Femur (tissue), 1 donor: ENCODE measurements at regions not wholly inside any gene's neighbourhood (a gene's known extent, or its start where the extent isn't known, plus 50 kb on each side); places are given as distances from the start of the nearest gene placed in this dataset.

ENCODE experiments used
- DNase-seq: peaks from one replicate; pipeline ENCODE4 v3.0.0-alpha.2; 2017

DNA sequence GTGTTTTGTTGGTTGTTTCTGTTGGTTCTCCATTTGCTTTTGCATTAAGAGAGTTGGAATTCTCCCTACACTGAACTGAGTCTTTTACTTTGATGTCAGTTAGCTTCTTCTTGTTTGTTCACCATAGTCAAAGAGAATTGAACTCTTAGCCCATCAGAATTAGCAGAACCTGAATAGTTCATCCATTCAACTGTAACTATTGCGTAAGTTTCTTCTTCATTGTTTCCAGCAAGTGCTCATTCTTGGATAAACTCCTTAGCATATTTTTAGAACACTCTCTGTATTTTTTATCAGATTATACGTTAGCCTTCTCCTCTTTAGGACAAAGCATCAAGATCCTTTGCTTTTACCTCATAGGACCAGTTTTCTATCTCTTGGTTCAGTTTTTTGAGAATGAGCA, 128.4 kb upstream of the RAB11FIP2 start:
- DNase-seq: no peak

- DNase-seq: no peak
Measured at GRCh38 chr10:118173296-118173695, 126.6 kb upstream of the RAB11FIP2 start.

DNA sequence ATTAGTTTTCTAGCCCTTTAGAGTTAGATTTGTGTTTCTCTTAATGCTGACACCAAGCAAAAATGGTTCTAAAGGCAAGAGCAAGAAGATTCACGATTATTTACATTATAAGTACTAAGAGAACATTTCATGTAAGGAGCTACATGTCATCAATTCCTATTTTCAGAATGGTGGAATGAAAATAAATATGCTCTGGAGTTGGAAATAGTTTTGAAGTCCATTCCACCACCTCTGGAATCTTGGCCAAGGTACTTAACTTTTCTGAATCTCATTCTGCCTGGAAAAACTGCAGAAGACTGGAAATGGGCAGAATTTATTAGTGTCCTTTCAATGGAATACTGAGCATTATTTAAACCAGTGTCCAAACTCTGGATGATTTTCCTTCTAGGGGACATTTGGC, 125.1 kb upstream of the RAB11FIP2 start:
- no peak for DNase-seq

DNA sequence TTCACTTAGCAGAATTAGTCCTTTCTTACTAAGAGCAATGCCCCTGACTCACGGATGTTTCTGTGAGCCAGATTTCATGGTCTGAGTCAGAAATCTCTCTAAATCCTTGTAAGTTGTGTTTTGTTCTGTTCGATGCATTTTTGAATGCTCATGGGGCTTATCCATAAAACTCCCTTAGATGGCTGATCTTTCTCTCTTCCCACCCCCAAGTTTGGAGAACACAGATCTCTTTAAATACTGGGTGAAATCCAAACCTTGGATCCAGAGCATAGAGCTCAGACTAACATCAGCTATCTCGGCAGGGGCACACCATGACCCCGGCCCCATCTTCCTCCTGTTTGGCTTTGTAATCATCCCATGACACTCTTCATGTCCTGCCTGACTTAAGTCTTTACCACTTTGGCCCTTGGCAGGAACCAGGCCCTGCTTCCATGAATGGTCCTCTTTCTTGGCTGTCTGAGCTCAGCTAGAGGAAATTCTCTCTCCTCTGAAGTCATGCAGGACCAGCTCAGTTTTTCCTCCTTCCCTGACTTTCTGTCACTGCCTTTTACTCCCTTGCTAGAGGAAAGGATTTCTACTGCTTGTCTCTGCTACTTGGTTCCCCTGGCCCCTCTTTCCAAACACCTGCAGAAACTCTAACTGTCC, 120.4 kb upstream of the RAB11FIP2 start:
- peak; percentile 22 for DNase-seq

DNA sequence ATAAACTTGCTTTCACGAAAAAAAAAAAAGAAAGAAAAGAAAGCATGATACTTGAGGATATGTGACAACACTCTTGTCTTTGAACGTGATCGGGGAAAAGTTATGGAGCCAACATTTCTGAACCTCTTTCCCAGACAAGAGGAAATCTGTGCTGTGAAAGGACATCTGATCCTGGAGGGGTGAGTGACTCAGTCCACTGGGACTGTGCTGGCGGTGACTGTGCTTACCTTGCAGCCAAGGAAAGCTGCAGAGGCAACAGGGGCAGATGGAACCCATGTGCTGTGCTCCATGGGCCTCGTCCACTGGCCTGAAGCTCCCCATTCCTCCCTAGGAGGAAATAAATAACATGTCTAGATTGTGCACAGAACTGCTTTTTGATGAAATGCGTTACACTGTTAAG, 116.5 kb upstream of the RAB11FIP2 start:
- no peak for DNase-seq

GRCh38 chr10:118161461-118162246, 114.9 kb upstream of the RAB11FIP2 start:
- DNase-seq: no peak

- no peak for DNase-seq
Measured at GRCh38 chr10:118153287-118153686, 106.5 kb upstream of the RAB11FIP2 start.

GRCh38 chr10:118151461-118151860, 104.7 kb upstream of the RAB11FIP2 start:
- no peak for DNase-seq

DNA sequence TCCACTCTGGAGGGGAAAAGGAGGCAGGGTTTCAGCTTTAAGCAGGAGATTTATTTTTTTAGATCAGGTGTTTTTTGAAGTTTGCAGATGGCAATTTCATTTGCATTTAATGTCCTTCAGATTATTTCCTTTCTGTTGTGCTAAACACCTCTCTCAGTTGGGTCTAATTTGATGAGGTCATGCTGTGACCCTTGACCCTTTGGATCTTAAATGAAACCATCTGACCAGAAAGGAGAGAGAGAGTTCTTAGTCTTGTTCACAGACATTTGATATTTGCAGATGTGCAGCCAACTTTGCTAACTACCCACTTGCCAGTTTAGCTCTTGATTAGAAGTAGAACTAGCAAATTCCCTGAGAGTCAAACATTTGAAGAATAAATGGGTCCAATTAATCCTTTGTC, 101.5 kb upstream of the RAB11FIP2 start:
- no peak for DNase-seq

GRCh38 chr10:118145256-118145655, 98.5 kb upstream of the RAB11FIP2 start:
- DNase-seq: peak; percentile 37

DNA sequence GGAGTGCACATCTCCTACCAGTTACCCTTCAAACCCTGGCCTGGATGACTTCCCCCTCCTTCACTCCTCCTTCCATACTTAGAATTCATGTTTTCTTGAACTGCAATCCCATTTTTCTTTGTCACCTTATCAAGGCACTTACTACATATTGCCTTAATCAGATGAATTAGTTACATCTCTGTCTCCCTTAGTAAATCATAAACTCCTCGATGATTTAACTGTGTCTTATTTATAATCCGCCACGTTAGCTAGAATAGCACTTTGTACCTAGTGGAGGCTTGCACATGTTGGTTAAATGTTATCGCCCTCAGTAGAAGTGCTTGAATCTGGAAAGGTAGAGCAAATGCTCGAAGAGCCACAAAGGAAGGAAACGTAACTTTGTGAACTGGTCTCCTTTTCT, 94.7 kb upstream of the RAB11FIP2 start:
- no peak for DNase-seq

GRCh38 chr10:118139321-118139720, 92.6 kb upstream of the RAB11FIP2 start:
- DNase-seq: no peak

GRCh38 chr10:118128675-118129074, 81.9 kb upstream of the RAB11FIP2 start:
- DNase-seq: no peak

GRCh38 chr10:118118716-118119115, 72.0 kb upstream of the RAB11FIP2 start:
- no peak for DNase-seq

- DNase-seq: no peak
Measured at GRCh38 chr10:118116715-118117449, 70.1 kb upstream of the RAB11FIP2 start.

- DNase-seq: no peak
Measured at GRCh38 chr10:118116362-118116714, 69.6 kb upstream of the RAB11FIP2 start.

DNA sequence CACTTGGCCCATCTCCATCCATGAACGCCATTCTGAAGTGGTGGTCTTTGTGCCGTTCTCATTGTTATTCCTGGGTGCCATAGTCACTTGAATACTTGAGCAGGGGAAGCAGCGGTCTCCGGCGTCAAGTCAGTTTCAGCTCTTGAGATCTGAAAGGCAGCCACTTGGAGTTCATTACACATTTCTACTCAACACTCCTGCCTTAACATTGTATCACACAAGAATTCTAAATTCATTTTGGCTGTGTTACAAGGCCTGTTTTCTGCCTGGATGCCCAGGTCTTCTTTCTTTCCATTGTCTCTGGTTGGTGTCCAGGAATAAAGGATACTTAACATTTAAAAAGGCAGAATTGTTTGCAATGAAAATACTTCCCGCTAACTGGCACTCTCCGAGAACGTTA, 69.0 kb upstream of the RAB11FIP2 start:
- DNase-seq: no peak

DNA sequence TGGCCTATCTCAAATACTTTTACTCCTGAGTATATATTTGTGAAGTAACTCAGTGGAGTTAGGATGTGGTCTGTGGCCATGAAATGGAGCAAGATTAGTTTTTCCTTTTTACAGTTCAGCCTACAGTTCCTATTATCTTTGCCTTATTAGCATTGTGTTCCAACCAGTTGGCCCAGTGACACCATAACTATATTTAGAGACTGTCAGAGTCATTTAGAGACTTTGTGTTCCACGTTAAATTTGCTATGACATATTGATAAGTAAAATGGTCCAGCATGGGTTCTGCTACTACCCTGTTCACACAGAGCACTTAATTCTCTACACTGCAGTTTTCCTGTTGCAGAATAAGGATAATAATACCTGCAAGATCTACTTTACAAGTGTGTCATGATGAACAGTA, 68.3 kb upstream of the RAB11FIP2 start:
- DNase-seq: no peak

DNA sequence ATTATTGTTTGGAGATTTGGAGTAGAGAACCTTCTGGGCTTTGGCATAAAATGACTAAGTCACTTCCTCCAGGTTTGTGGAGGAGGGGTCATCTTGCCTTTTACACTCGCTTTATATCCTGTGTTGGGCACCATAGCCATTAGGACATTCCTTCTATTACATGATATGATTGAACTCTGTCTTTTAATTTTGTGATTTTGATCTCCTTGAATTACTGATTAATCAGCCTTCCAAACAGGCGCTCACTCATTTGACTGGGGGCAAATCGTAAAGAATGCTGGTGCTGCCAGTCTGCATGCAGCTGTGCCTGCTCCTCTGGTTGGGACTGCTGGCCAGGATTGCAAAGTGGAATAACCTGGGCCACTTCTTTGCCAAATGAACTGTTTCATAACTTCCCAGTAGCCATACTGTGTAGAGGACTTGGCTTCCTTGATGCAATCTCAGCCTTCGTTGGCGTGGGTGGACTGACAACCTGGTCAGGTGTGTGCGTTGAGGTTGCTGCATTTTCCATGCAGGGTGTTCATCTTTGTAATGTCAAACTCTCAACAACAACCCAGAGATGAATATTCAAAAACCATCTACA, 65.9 kb upstream of the RAB11FIP2 start:
- no peak for DNase-seq

- DNase-seq: no peak
Measured at GRCh38 chr10:118110750-118111149, 64.0 kb upstream of the RAB11FIP2 start.

DNA sequence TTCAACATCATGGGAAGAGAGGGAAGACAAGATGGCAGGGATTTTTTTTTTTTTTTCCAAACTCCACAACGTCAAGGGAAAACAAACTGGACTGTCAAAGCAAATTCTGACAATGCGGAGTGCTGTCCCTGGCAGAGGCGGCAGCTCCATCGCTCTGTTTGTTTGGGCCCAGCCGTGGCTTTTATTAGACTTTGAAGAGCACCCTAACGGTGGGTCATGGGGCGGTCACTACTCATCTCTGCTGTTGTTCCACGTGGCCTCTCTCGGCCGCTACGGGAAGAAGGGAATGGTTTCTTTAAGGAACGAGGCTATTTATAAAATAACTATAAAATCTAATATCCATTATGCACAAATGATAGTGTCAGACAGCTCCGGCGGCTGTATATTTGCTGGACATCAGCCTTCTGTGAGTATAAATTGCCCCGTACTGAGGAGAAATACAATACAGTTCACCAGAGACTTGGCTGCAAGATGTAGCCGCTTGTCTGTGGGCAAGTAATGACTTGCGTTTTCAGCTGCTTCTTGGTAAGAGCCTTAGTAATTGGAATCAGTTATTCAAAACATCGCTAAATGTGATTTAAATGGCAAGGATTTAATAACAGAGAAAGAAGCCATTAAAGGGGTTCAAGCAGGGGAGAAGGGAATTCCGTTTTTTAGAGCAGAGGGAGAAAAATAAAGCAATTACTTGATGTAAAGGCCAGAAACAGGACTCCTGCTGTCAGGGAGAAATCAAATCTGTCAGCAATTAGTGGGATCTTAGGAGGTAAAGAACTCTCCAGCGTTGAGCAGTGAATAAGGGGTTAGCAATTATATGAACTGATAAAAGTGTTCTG, 61.7 kb upstream of the RAB11FIP2 start:
- no peak for DNase-seq

DNA sequence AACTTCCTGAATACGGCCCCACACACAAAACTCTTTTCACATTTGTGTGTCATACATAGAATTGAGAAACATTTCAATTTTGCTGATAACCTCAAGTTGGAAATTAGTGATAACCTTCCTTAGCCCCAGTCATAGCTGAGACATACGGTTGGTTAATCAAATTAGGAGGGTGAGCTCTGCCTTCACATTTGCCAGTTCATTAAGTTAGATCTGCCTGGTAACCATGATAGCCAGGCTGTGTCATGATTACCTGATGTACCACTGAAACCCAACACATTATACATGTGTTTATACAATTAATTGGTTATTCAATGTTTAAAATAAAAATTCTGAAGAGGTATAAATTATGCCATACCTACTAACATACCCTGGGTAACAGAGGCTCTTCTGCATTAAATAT, 60.8 kb upstream of the RAB11FIP2 start:
- no peak for DNase-seq

- no peak for DNase-seq
Measured at GRCh38 chr10:118107040-118107439, 60.3 kb upstream of the RAB11FIP2 start.
